K562 (cell line): ENCODE measurements at regions not wholly inside any gene's neighbourhood (a gene's known extent, or its start where the extent isn't known, plus 50 kb on each side); places are given as distances from the start of the nearest gene placed in this dataset.
A peak's percentile ranks its signal among the peaks of the same experiment; 100 is the strongest.

Experiments
- ADNP ChIP-seq: fragments of 200-800 bp; sonication (Bioruptor generic); IDR thresholded peaks from 2 replicates; pipeline ENCODE4 v1.6.1; 2016; ENCODE audit warnings: missing genetic modification characterization, missing compliant biosample characterization
- ETV1 ChIP-seq: fragments of 450-650 bp; conservative IDR thresholded peaks from 2 replicates; pipeline ENCODE4 v1.6.1; 2016; ENCODE audit warnings: missing genetic modification characterization, control low read depth, low read depth, missing compliant biosample characterization
- GTF2A2 ChIP-seq: IDR thresholded peaks from 2 replicates; pipeline ENCODE4 v1.6.1; 2016; ENCODE audit warnings: mild to moderate bottlenecking, missing genetic modification characterization, missing compliant biosample characterization
- LEF1 ChIP-seq: fragments of 450-650 bp; IDR thresholded peaks from 2 replicates; pipeline ENCODE4 v1.6.1; 2016; ENCODE audit warnings: mild to moderate bottlenecking
- PTTG1 ChIP-seq: fragments of 450-650 bp; IDR thresholded peaks from 2 replicates; pipeline ENCODE4 v1.6.1; 2016; ENCODE audit warnings: low read depth, mild to moderate bottlenecking, missing genetic modification characterization, missing compliant biosample characterization
- SIRT6 ChIP-seq: IDR thresholded peaks from one replicate; pipeline ENCODE4 v1.6.1; 2012; ENCODE audit warnings: low read depth, mild to moderate bottlenecking, control low read depth, inconsistent platforms, low read length, moderate library complexity
- SMARCC2 ChIP-seq: fragments of 450-650 bp; IDR thresholded peaks from 2 replicates; pipeline ENCODE4 v1.6.1; 2017; ENCODE audit warnings: antibody characterized with exemption, moderate library complexity, mild to moderate bottlenecking, low read depth
- TBL1XR1 ChIP-seq, 2 experiments: IDR thresholded peaks; 2 replicates each; pipeline ENCODE4 v1.6.1; 2012; ENCODE audit warnings: improper control_type of control experiment in 2 of 2, low read length in 2 of 2, mild to moderate bottlenecking in 1 of 2
- ZBTB40 ChIP-seq, 2 experiments: fragments of 450-650 bp in 1 of 2; sonication (generic) in 1 of 2; formaldehyde crosslinking in 1 of 2; IDR thresholded peaks; 2 replicates each; pipeline versions ENCODE4 v1.7.1 to v1.9.0; 2016 to 2022; ENCODE audit warnings: inconsistent platforms in 1 of 2, mild to moderate bottlenecking in 1 of 2, missing genetic modification reagents in 1 of 2
- ZNF347 ChIP-seq: fragments of 450-650 bp; formaldehyde crosslinking; IDR thresholded peaks from 2 replicates; pipeline ENCODE4 v1.4.0; 2020; ENCODE audit warnings: low read depth, mild to moderate bottlenecking, moderate library complexity
- ZNF766 ChIP-seq: fragments of 200-800 bp; sonication (Bioruptor generic); conservative IDR thresholded peaks from 2 replicates; pipeline ENCODE4 v1.6.1; 2016; ENCODE audit warnings: missing genetic modification characterization, missing compliant biosample characterization

GRCh38 chr2:12514631-12515437, 201.9 kb upstream of the TRIB2 start (continued):
- TF ChIP-seq ADNP = no peak
- no peak for TF ChIP-seq SIRT6
- no peak for TF ChIP-seq GTF2A2 (tag)
- TF ChIP-seq SMARCC2 = 0 out of 2 replicates have a peak, but pooled peaks have one; percentile 44
- TF ChIP-seq ZBTB40 (IDR thresholded peaks at IDR 0.05) = peak; percentile 65
- no peak for TF ChIP-seq ZBTB40 (CRISPR knock-in tag; IDR thresholded peaks at IDR 0.05)
- TF ChIP-seq ETV1 (tag) = no peak
- no peak for TF ChIP-seq PTTG1
- 0 out of 4 replicates have a peak, but pooled peaks of 1 of the 2 experiments have one; percentile 19 for TF ChIP-seq TBL1XR1 (IDR thresholded peaks at IDR 0.05; ENCODE audit: low read length in 2 of 2)
- no peak for TF ChIP-seq ZNF766 (CRISPR knock-in tag)
- TF ChIP-seq LEF1 = peak; percentile 89
- TF ChIP-seq ZNF347 = no peak
